IMR-90 (cell line): ENCODE measurements at regions not wholly inside any gene's neighbourhood (a gene's known extent, or its start where the extent isn't known, plus 50 kb on each side); places are given as distances from the start of the nearest gene placed in this dataset.

Experiments used
- ATAC-seq: fragments of 200-7000 bp; cut with Tn5 transposase; 2 replicates; pipeline ENCODE4 v1.9.1; 2020; ENCODE audit warnings: low read depth, mild to moderate bottlenecking, moderate library complexity
- BruUV-seq: library from RNA; stranded (reverse); fragments of 400-500 nt; replicated peaks from 2 replicates; lab custom pipeline; 2021; lab: Mats Ljungman, UMichigan
- CTCF ChIA-PET: fragments of 300-600 bp; formaldehyde crosslinking; extraction: SDS; loops from one replicate; lab custom pipeline; 2021; ENCODE audit warnings: antibody characterized with exemption; lab: Yijun Ruan, JAX
- POLR2A ChIA-PET: fragments of 300-600 bp; sonication (Branson Sonifier 250); formaldehyde crosslinking; loops from one replicate; lab custom pipeline; 2022; ENCODE audit warnings: antibody characterized with exemption; ENCODE audit not compliant: unreplicated experiment; lab: Charles Lee
- DNase-seq: peaks from one replicate; pipeline ENCODE4 v3.0.0; 2013
- H2AFZ ChIP-seq: replicated peaks from 2 replicates; pipeline ENCODE3; 2013; ENCODE audit warnings: low read length, mild to moderate bottlenecking; ENCODE audit not compliant: poor library complexity
- H2AK5ac ChIP-seq: 2 replicates; pipeline ENCODE4 v1.6.1; 2013; ENCODE audit warnings: low read depth, low read length, inconsistent platforms
- H2AK9ac ChIP-seq: replicated peaks from 2 replicates; pipeline ENCODE3; 2013; ENCODE audit warnings: mild to moderate bottlenecking, low read depth, low read length, moderate library complexity; ENCODE audit not compliant: poor library complexity
- H2BK120ac ChIP-seq: 2 replicates; pipeline ENCODE4 v1.6.1; 2013; ENCODE audit warnings: low read depth, low read length, inconsistent platforms
- H2BK15ac ChIP-seq: 3 replicates; pipeline ENCODE4 v1.6.1; 2013; ENCODE audit warnings: low read depth, low read length, inconsistent platforms
- H2BK20ac ChIP-seq: 2 replicates; pipeline ENCODE4 v1.6.1; 2013; ENCODE audit warnings: low read depth, mild to moderate bottlenecking, inconsistent platforms, low read length, moderate library complexity
- H2BK5ac ChIP-seq: 2 replicates; pipeline ENCODE4 v1.6.1; 2013; ENCODE audit warnings: mild to moderate bottlenecking, low read depth, low read length, inconsistent platforms; ENCODE audit not compliant: poor library complexity, severe bottlenecking
- H3K14ac ChIP-seq: replicated peaks from 2 replicates; pipeline ENCODE4 v1.6.1; 2013; ENCODE audit warnings: low read depth, low read length, inconsistent platforms
- H3K18ac ChIP-seq: 2 replicates; pipeline ENCODE4 v1.6.1; 2013; ENCODE audit warnings: low read depth, low read length, control low read depth
- H3K23ac ChIP-seq: 2 replicates; pipeline ENCODE4 v1.6.1; 2013; ENCODE audit warnings: low read depth, low read length, inconsistent platforms
- H3K27ac ChIP-seq: 2 replicates; pipeline ENCODE4 v1.5.1; 2013; ENCODE audit warnings: mild to moderate bottlenecking, control low read depth, low read length; ENCODE audit not compliant: insufficient read depth
- H3K27me3 ChIP-seq: 2 replicates; pipeline ENCODE4 v1.6.1; 2013; ENCODE audit warnings: low read length; ENCODE audit not compliant: control insufficient read depth, insufficient read depth
- H3K36me3 ChIP-seq: 2 replicates; pipeline ENCODE4 v1.6.1; 2013; ENCODE audit warnings: low read length, mixed read lengths; ENCODE audit not compliant: control insufficient read depth, insufficient read depth
- H3K4ac ChIP-seq: 2 replicates; pipeline ENCODE4 v1.6.1; 2013; ENCODE audit warnings: low read depth, low read length, inconsistent platforms
- H3K4me1 ChIP-seq: 2 replicates; pipeline ENCODE4 v1.6.1; 2013; ENCODE audit warnings: low read length, mixed read lengths; ENCODE audit not compliant: control insufficient read depth, insufficient read depth
- H3K4me2 ChIP-seq: 2 replicates; pipeline ENCODE4 v1.6.1; 2013; ENCODE audit warnings: low read depth, mild to moderate bottlenecking, control low read depth, low read length, moderate library complexity
- H3K4me3 ChIP-seq: 2 replicates; pipeline ENCODE4 v1.5.1; 2013; ENCODE audit warnings: low read depth, mild to moderate bottlenecking, control low read depth, low read length, moderate library complexity; ENCODE audit not compliant: insufficient read depth
- H3K56ac ChIP-seq: 2 replicates; pipeline ENCODE4 v1.6.1; 2013; ENCODE audit warnings: low read length, inconsistent platforms; ENCODE audit not compliant: insufficient read depth; ENCODE audit errors: extremely low read depth
- H3K79me1 ChIP-seq, 2 experiments: 2 replicates each; pipeline ENCODE4 v1.6.1; 2013; ENCODE audit warnings: low read length in 2 of 2, inconsistent platforms in 1 of 2, low read depth in 1 of 2
- H3K9ac ChIP-seq: 2 replicates; pipeline ENCODE4 v1.6.1; 2013; ENCODE audit warnings: low read depth, low read length, control low read depth
- H3K9me1 ChIP-seq: 2 replicates; pipeline ENCODE4 v1.6.1; 2013; ENCODE audit warnings: low read length, inconsistent platforms; ENCODE audit not compliant: insufficient read depth
- H3K9me3 ChIP-seq: 2 replicates; pipeline ENCODE4 v1.6.1; 2013; ENCODE audit warnings: low read length; ENCODE audit not compliant: control insufficient read depth, insufficient read depth
- H4K20me1 ChIP-seq: 2 replicates; pipeline ENCODE4 v1.6.1; 2013; ENCODE audit warnings: low read length, inconsistent platforms; ENCODE audit not compliant: insufficient read depth
- H4K5ac ChIP-seq: 2 replicates; pipeline ENCODE4 v1.6.1; 2013; ENCODE audit warnings: mild to moderate bottlenecking, low read depth, low read length, control low read depth
- H4K8ac ChIP-seq, 2 experiments: 2 replicates each; pipeline ENCODE4 v1.6.1; 2013; ENCODE audit warnings: low read depth in 2 of 2, low read length in 2 of 2, control low read depth in 1 of 2, inconsistent platforms in 1 of 2
- H4K91ac ChIP-seq: 2 replicates; pipeline ENCODE4 v1.6.1; 2013; ENCODE audit warnings: low read depth, low read length, inconsistent platforms; ENCODE audit not compliant: insufficient read depth
- BHLHE40 ChIP-seq: fragments of 150-350 bp; IDR thresholded peaks from 2 replicates; pipeline ENCODE4 v1.6.1; 2016; ENCODE audit warnings: mild to moderate bottlenecking, low read depth, low read length
- CHD1 ChIP-seq: IDR thresholded peaks from 2 replicates; pipeline ENCODE4 v1.6.1; 2012; ENCODE audit warnings: low read depth, low read length, improper control_type of control experiment
- FOS ChIP-seq: fragments of 150-350 bp; IDR thresholded peaks from 2 replicates; pipeline ENCODE4 v1.6.1; 2016; ENCODE audit warnings: low read depth, low read length
- MAFK ChIP-seq: IDR thresholded peaks from 2 replicates; pipeline ENCODE4 v1.6.1; 2012; ENCODE audit warnings: low read depth, low read length, improper control_type of control experiment
- MAZ ChIP-seq: IDR thresholded peaks from 2 replicates; pipeline ENCODE4 v1.6.1; 2012; ENCODE audit warnings: low read depth, mild to moderate bottlenecking, low read length, improper control_type of control experiment, moderate library complexity, borderline replicate concordance
- MXI1 ChIP-seq: IDR thresholded peaks from 2 replicates; pipeline ENCODE4 v1.6.1; 2012; ENCODE audit warnings: low read depth, mild to moderate bottlenecking, low read length, moderate library complexity, borderline replicate concordance
- NFE2L2 ChIP-seq: fragments of 150-350 bp; IDR thresholded peaks from 2 replicates; pipeline ENCODE4 v1.6.1; 2016; ENCODE audit warnings: low read depth, mild to moderate bottlenecking, low read length
- RCOR1 ChIP-seq: IDR thresholded peaks from 2 replicates; pipeline ENCODE4 v1.6.1; 2012; ENCODE audit warnings: mild to moderate bottlenecking, low read length, improper control_type of control experiment; ENCODE audit not compliant: insufficient replicate concordance
- RFX5 ChIP-seq: IDR thresholded peaks from 2 replicates; pipeline ENCODE4 v1.8.0; 2012; ENCODE audit warnings: low read depth, mild to moderate bottlenecking, low read length, moderate library complexity
- SMC3 ChIP-seq: fragments of 150-350 bp; IDR thresholded peaks from 2 replicates; pipeline ENCODE4 v1.6.1; 2016; ENCODE audit warnings: low read depth, mild to moderate bottlenecking, antibody characterized with exemption, low read length, moderate library complexity
- WGBS, 2 experiments: methylation state at CpG; one replicate each; pipeline versions ENCODE4 v1.1.5 to v1.1.7; 2013; ENCODE audit warnings: missing lambda C conversion rate in 2 of 2; ENCODE audit not compliant: insufficient read length in 1 of 2; ENCODE audit errors: extremely low coverage in 2 of 2; 5-methylcytosine and 5-hydroxymethylcytosine counted together
- dilution Hi-C: fragments of 300-500 bp; cut with HindIII; formaldehyde crosslinking; loops from one replicate; pipeline ENCODE4 v1.14.3; 2018; ENCODE audit warnings: low sequenced_read_pairs; ENCODE audit not compliant: unreplicated experiment
- in situ Hi-C: fragments of 300-500 bp; cut with MboI; formaldehyde crosslinking; loops from 3 replicates; pipeline ENCODE4 v1.14.3; 2019; ENCODE audit warnings: low sequenced_read_pairs, inconsistent platforms, mixed read lengths
- intact Hi-C: fragments of 100-400 bp; cut with micrococcal nuclease; formaldehyde crosslinking; loops from 2 replicates; pipeline ENCODE4 v1.10.0; 2022

DNA sequence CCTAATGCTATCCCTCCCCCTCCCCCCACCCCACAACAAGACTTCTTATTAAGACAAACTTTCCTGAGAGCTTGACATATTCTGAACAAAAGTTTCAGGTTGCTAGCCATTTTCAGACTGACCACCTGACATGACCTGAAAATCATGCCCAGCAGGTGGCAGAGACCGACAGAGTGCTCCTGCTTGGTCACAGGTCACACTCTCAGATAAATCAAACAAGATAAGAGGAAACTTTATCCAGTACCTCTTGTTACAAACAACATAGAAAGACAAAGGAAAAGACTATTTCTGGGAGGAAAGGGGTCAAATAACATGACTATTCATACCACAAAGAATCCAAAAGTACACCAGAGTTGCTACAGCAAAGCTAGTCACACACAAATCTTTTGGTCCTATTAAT lies 107.4 kb downstream of the TMEM200C start:
- Histone ChIP-seq H3K4me2 (no peak overlapping the region), H4K8ac (no peak overlapping the region), H2BK5ac (no peak overlapping the region), H2BK120ac (no peak overlapping the region), H4K91ac (no peak overlapping the region), H3K27me3 (no peaks in the 10 kb centered on the region), H3K36me3 (no peaks in the 10 kb centered on the region), H3K79me1 (no peaks in the 10 kb centered on the region), H3K9ac (no peak overlapping the region), H4K5ac (no peak overlapping the region), H2BK20ac (no peak overlapping the region), H3K18ac (no peak overlapping the region), H3K9me3 (no peaks in the 10 kb centered on the region), H3K14ac (no peak overlapping the region), H3K4me3 (no peak overlapping the region), H3K56ac (no peak overlapping the region), H2AFZ (no peak overlapping the region), H3K27ac (no peak overlapping the region), H2AK5ac (no peak overlapping the region), H3K9me1 (no peaks in the 10 kb centered on the region), H3K4me1 (no peaks in the 10 kb centered on the region), H2BK15ac (no peak overlapping the region), H2AK9ac (no peak overlapping the region), H4K20me1 (no peaks in the 10 kb centered on the region), H3K4ac (no peak overlapping the region), H3K23ac (no peak overlapping the region)
- CTCF ChIA-PET, result no interaction called here
- POLR2A ChIA-PET, result no interaction called here
- TF ChIP-seq RFX5 (no peak), SMC3 (no peak), CHD1 (no peak), FOS (no peak), BHLHE40 (no peak), MAZ (no peak), NFE2L2 (no peak), MXI1 (no peak), MAFK (no peak), RCOR1 (no peak)
- in situ Hi-C loops, result no loop called here
- ATAC-seq, result no peak
- no CpG with 5 or more reads among the region's 1 CpG for WGBS, 2 experiments
- intact Hi-C loops, result no loop called here
- dilution Hi-C loops, result no loop called here
- no TSS peak for BruUV-seq
- DNase-seq, result no peak
